ENCODE measurements at regions not wholly inside any gene's neighbourhood (a gene's known extent, or its start where the extent isn't known, plus 50 kb on each side); places are given as distances from the start of the nearest gene placed in this dataset.

GRCh38 chr4:53932796-53933610, 131.4 kb downstream of the CHIC2 start:
- Histone ChIP-seq H3K36me3 (ENCODE audit: control insufficient read depth, insufficient read depth, low read length) (no peaks in the 10 kb centered on the region), H3K4me3 (ENCODE audit: low read depth, low read length) (no peak overlapping the region), H3K27me3 (ENCODE audit: control insufficient read depth, insufficient read depth, low read length) (no peaks in the 10 kb centered on the region)
- TF ChIP-seq CTCF (IDR thresholded peaks at IDR 0.05; ENCODE audit: insufficient read depth, low read length, poor library complexity, severe bottlenecking), result no peak
- DNase-seq (ENCODE audit: low read depth), result no peak

- TF ChIP-seq CTCF (IDR thresholded peaks at IDR 0.05; ENCODE audit: insufficient read depth, low read length, poor library complexity, severe bottlenecking), result no peak
Measured at GRCh38 chr4:53931461-53931961, 132.9 kb downstream of the CHIC2 start.

GRCh38 chr4:53929955-53930798, 134.2 kb downstream of the CHIC2 start:
- Histone ChIP-seq H3K4me3 (ENCODE audit: low read depth, low read length) (no peak overlapping the region), H3K27me3 (ENCODE audit: control insufficient read depth, insufficient read depth, low read length) (no peaks in the 10 kb centered on the region), H3K36me3 (ENCODE audit: control insufficient read depth, insufficient read depth, low read length) (no peaks in the 10 kb centered on the region)
- DNase-seq (ENCODE audit: low read depth), result peak; percentile 56
- TF ChIP-seq CTCF (IDR thresholded peaks at IDR 0.05; ENCODE audit: insufficient read depth, low read length, poor library complexity, severe bottlenecking), result peak; percentile 67

More at GRCh38 chr4:53931461-53931961, 132.9 kb downstream of the CHIC2 start:
- no peaks in the 10 kb centered on the region for H3K36me3 ChIP-seq (ENCODE audit: control insufficient read depth, insufficient read depth, low read length)
- no peak overlapping the region for H3K4me3 ChIP-seq (ENCODE audit: low read depth, low read length)
- DNase-seq (ENCODE audit: low read depth), result no peak
- no peaks in the 10 kb centered on the region for H3K27me3 ChIP-seq (ENCODE audit: control insufficient read depth, insufficient read depth, low read length)

- DNase-seq (ENCODE audit: low read depth), result no peak
- no peak for TF ChIP-seq CTCF (IDR thresholded peaks at IDR 0.05; ENCODE audit: insufficient read depth, low read length, poor library complexity, severe bottlenecking)
Measured at GRCh38 chr4:53929311-53929710, 135.1 kb downstream of the CHIC2 start.

GRCh38 chr4:53928825-53929224, 135.6 kb downstream of the CHIC2 start:
- Histone ChIP-seq H3K36me3 (ENCODE audit: control insufficient read depth, insufficient read depth, low read length) (no peaks in the 10 kb centered on the region), H3K27me3 (ENCODE audit: control insufficient read depth, insufficient read depth, low read length) (no peaks in the 10 kb centered on the region), H3K4me3 (ENCODE audit: low read depth, low read length) (no peak overlapping the region)
- DNase-seq (ENCODE audit: low read depth), result no peak
- TF ChIP-seq CTCF (IDR thresholded peaks at IDR 0.05; ENCODE audit: insufficient read depth, low read length, poor library complexity, severe bottlenecking), result no peak

More at GRCh38 chr4:53929311-53929710, 135.1 kb downstream of the CHIC2 start:
- H3K36me3 ChIP-seq (ENCODE audit: control insufficient read depth, insufficient read depth, low read length), result no peaks in the 10 kb centered on the region
- no peaks in the 10 kb centered on the region for H3K27me3 ChIP-seq (ENCODE audit: control insufficient read depth, insufficient read depth, low read length)
- H3K4me3 ChIP-seq (ENCODE audit: low read depth, low read length), result no peak overlapping the region
